ENCODE measurements at regions not wholly inside any gene's neighbourhood (a gene's known extent, or its start where the extent isn't known, plus 50 kb on each side); places are given as distances from the start of the nearest gene placed in this dataset.
A peak's percentile ranks its signal among the peaks of the same experiment; 100 is the strongest.
"Not testable (repeated sequence)": the region's sequence is repeated elsewhere in the genome, so short reads cannot be mapped to it uniquely, and the experiment has no call there.

DNA sequence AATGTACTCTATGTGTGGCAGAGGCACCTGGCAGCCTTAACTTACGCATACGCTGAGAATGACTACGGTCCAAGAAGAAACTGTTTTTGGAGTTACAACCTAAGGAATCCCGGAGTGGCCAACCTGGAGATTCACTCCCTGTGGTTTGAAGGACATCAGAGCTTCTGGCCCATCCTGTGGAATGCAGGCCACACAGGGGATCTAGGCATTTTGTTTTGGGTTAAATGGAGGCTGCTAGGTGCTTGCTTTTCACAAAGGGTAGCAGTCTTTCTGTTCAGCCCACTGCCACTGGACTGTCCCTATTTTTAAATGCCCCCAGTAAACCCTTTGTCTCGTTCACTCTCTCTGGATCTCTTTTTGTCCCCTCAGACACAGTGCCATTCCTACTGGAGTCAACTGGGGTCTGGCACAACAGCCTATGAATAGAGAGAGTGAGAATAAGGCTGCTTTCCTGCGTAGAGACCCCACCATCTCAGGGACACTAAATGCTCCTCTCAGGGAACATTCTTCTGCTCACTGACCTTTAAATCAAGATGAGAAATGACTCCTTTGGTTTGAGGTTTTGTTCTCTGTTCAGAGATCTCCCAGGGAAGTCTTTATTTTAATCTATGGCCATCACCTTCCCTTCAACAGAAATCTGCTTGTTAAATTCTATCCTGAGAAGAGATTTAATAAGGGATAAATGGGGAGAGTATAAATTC, 124.9 kb downstream of the B3GNT2 start:
- Histone ChIP-seq H3K79me2 (ENCODE audit: control insufficient read depth, insufficient read depth, low read length, poor library complexity) (no peaks in the 10 kb centered on the region), H3K79me1 (ENCODE audit: low read length) (no peaks in the 10 kb centered on the region), H3K4me3 (ENCODE audit: low read depth, low read length) (no peak overlapping the region), H3K9me3 (ENCODE audit: insufficient read depth, low read depth, low read length) (no peaks in the 10 kb centered on the region), H3K4ac (ENCODE audit: low read depth, low read length) (no peak overlapping the region), H2BK5ac (ENCODE audit: low read depth, low read length, poor library complexity) (no peak overlapping the region), H3K23ac (ENCODE audit: low read length) (no peak overlapping the region), H3K4me2 (ENCODE audit: low read length) (no peak overlapping the region), H3K9ac (ENCODE audit: low read length) (no peak overlapping the region), H4K12ac (ENCODE audit: low read depth, low read length) (no peak overlapping the region), H2AK5ac (ENCODE audit: low read length) (no peak overlapping the region), H3K4me1 (ENCODE audit: control insufficient read depth in 1 of 2, insufficient read depth in 2 of 2, low read length in 2 of 2) (no peaks in the 10 kb centered on the region), H3K14ac (ENCODE audit: low read length) (no peak overlapping the region), H2BK12ac (ENCODE audit: low read length) (no peak overlapping the region), H2AFZ (ENCODE audit: insufficient read depth, low read length, poor library complexity) (no peak overlapping the region), H3K36me3 (ENCODE audit: control insufficient read depth in 1 of 2, insufficient read depth in 2 of 2, low read length in 2 of 2) (no peaks in the 10 kb centered on the region), H4K8ac (ENCODE audit: low read depth, low read length) (no peak overlapping the region), H3K27ac (ENCODE audit: low read depth, low read length) (no peak overlapping the region), H3K18ac (ENCODE audit: low read length) (no peak overlapping the region), H4K91ac (ENCODE audit: low read depth, low read length) (no peak overlapping the region), H3K27me3 (ENCODE audit: insufficient read depth, low read length) (no peaks in the 10 kb centered on the region), H2BK120ac (ENCODE audit: insufficient read depth, low read length, poor library complexity) (no peak overlapping the region)
- no peak for DNase-seq
- no CpG with 5 or more reads among the region's 6 CpGs for WGBS (ENCODE audit: extremely low coverage, insufficient coverage, insufficient read length)

DNA sequence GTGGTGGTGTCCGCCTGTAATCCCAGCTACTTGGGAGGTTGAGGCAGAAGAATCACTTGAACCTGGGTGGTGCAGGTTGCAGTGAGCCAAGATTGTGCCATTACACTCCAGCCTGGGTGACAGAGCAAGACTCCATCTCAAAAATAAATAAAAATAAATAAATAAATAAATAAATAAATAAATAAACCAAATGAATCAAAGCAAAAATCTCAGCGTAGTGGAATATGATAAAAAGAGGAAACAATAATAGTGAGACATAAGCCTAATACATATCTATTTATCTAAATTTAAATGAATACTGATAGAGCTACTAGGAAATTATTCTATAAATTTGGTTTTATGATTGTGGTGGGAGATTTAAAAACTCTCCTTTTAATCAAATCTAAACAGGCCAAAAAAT, 124.2 kb downstream of the B3GNT2 start:
- H2BK120ac ChIP-seq (ENCODE audit: insufficient read depth, low read length, poor library complexity); H3K4me2 ChIP-seq (ENCODE audit: low read length); H2BK12ac ChIP-seq (ENCODE audit: low read length); H3K18ac ChIP-seq (ENCODE audit: low read length); H3K4ac ChIP-seq (ENCODE audit: low read depth, low read length); H3K27me3 ChIP-seq (ENCODE audit: insufficient read depth, low read length); H3K14ac ChIP-seq (ENCODE audit: low read length); H3K23ac ChIP-seq (ENCODE audit: low read length); H2AK5ac ChIP-seq (ENCODE audit: low read length); H2AFZ ChIP-seq (ENCODE audit: insufficient read depth, low read length, poor library complexity); H4K12ac ChIP-seq (ENCODE audit: low read depth, low read length); H3K4me3 ChIP-seq (ENCODE audit: low read depth, low read length); H3K9ac ChIP-seq (ENCODE audit: low read length); H3K79me2 ChIP-seq (ENCODE audit: control insufficient read depth, insufficient read depth, low read length, poor library complexity); H4K91ac ChIP-seq (ENCODE audit: low read depth, low read length); DNase-seq; H3K27ac ChIP-seq (ENCODE audit: low read depth, low read length); H3K79me1 ChIP-seq (ENCODE audit: low read length); H4K8ac ChIP-seq (ENCODE audit: low read depth, low read length); H3K36me3 ChIP-seq (ENCODE audit: control insufficient read depth in 1 of 2, insufficient read depth in 2 of 2, low read length in 2 of 2); H3K9me3 ChIP-seq (ENCODE audit: insufficient read depth, low read depth, low read length); H3K4me1 ChIP-seq (ENCODE audit: control insufficient read depth in 1 of 2, insufficient read depth in 2 of 2, low read length in 2 of 2); H2BK5ac ChIP-seq (ENCODE audit: low read depth, low read length, poor library complexity): not testable (repeated sequence)
- WGBS (ENCODE audit: extremely low coverage, insufficient coverage, insufficient read length), result no CpG with 5 or more reads among the region's 2 CpGs

GRCh38 chr2:62319070-62319469, 123.2 kb downstream of the B3GNT2 start:
- Histone ChIP-seq H3K27me3 (ENCODE audit: insufficient read depth, low read length) (no peaks in the 10 kb centered on the region), H3K18ac (ENCODE audit: low read length) (no peak overlapping the region), H4K91ac (ENCODE audit: low read depth, low read length) (no peak overlapping the region), H4K12ac (ENCODE audit: low read depth, low read length) (no peak overlapping the region), H3K4me1 (ENCODE audit: control insufficient read depth in 1 of 2, insufficient read depth in 2 of 2, low read length in 2 of 2) (no peaks in the 10 kb centered on the region), H3K14ac (ENCODE audit: low read length) (no peak overlapping the region), H3K9ac (ENCODE audit: low read length) (no peak overlapping the region), H3K9me3 (ENCODE audit: insufficient read depth, low read depth, low read length) (no peaks in the 10 kb centered on the region), H3K36me3 (ENCODE audit: control insufficient read depth in 1 of 2, insufficient read depth in 2 of 2, low read length in 2 of 2) (no peaks in the 10 kb centered on the region), H3K23ac (ENCODE audit: low read length) (no peak overlapping the region), H3K27ac (ENCODE audit: low read depth, low read length) (no peak overlapping the region), H2BK12ac (ENCODE audit: low read length) (no peak overlapping the region), H2AFZ (ENCODE audit: insufficient read depth, low read length, poor library complexity) (no peak overlapping the region), H2BK5ac (ENCODE audit: low read depth, low read length, poor library complexity) (no peak overlapping the region), H4K8ac (ENCODE audit: low read depth, low read length) (no peak overlapping the region), H3K79me2 (ENCODE audit: control insufficient read depth, insufficient read depth, low read length, poor library complexity) (no peaks in the 10 kb centered on the region), H3K4ac (ENCODE audit: low read depth, low read length) (no peak overlapping the region), H2AK5ac (ENCODE audit: low read length) (no peak overlapping the region), H2BK120ac (ENCODE audit: insufficient read depth, low read length, poor library complexity) (no peak overlapping the region), H3K4me3 (ENCODE audit: low read depth, low read length) (no peak overlapping the region), H3K79me1 (ENCODE audit: low read length) (no peaks in the 10 kb centered on the region), H3K4me2 (ENCODE audit: low read length) (no peak overlapping the region)
- no peak for DNase-seq
- no CpG with 5 or more reads among the region's 1 CpG for WGBS (ENCODE audit: extremely low coverage, insufficient coverage, insufficient read length)

DNA sequence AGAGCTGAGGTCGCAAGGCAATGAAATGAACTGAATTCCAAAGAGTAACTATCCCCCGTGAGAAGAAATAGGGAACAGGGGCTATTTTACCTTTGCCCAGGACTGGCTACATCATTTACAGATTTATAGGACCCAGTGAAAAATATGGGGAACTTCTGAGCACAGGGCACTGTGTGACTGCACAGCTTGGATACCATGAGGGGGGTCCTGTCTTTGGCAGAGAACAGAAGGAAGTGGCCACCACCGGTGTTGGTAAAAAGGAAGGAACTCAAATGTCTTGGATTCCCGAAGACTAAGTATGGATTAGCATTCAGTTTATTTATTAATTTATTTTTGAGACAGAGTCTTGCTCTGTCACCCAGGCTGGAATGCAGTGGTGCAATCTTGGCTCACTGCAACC, 119.6 kb downstream of the B3GNT2 start:
- no peaks in the 10 kb centered on the region for H3K79me1 ChIP-seq (ENCODE audit: low read length)
- no peak overlapping the region for H3K23ac ChIP-seq (ENCODE audit: low read length)
- H2BK120ac ChIP-seq (ENCODE audit: insufficient read depth, low read length, poor library complexity), result no peak overlapping the region
- DNase-seq, result peak in 1 of 2 donors; percentile 11
- no peak overlapping the region for H3K14ac ChIP-seq (ENCODE audit: low read length)
- H2AFZ ChIP-seq (ENCODE audit: insufficient read depth, low read length, poor library complexity), result no peak overlapping the region
- no peak overlapping the region for H2AK5ac ChIP-seq (ENCODE audit: low read length)
- no peak overlapping the region for H2BK5ac ChIP-seq (ENCODE audit: low read depth, low read length, poor library complexity)
- H2BK12ac ChIP-seq (ENCODE audit: low read length), result no peak overlapping the region
- no peak overlapping the region for H3K27ac ChIP-seq (ENCODE audit: low read depth, low read length)
- no peaks in the 10 kb centered on the region for H3K27me3 ChIP-seq (ENCODE audit: insufficient read depth, low read length)
- no peaks in the 10 kb centered on the region for H3K36me3 ChIP-seq (ENCODE audit: control insufficient read depth in 1 of 2, insufficient read depth in 2 of 2, low read length in 2 of 2)
- H4K91ac ChIP-seq (ENCODE audit: low read depth, low read length), result no peak overlapping the region
- H4K8ac ChIP-seq (ENCODE audit: low read depth, low read length), result no peak overlapping the region
- no peaks in the 10 kb centered on the region for H3K9me3 ChIP-seq (ENCODE audit: insufficient read depth, low read depth, low read length)
- no peak overlapping the region for H3K4me2 ChIP-seq (ENCODE audit: low read length)
- WGBS (ENCODE audit: extremely low coverage, insufficient coverage, insufficient read length), result no CpG with 5 or more reads among the region's 4 CpGs
- no peaks in the 10 kb centered on the region for H3K4me1 ChIP-seq (ENCODE audit: control insufficient read depth in 1 of 2, insufficient read depth in 2 of 2, low read length in 2 of 2)
- no peak overlapping the region for H3K4ac ChIP-seq (ENCODE audit: low read depth, low read length)
- H4K12ac ChIP-seq (ENCODE audit: low read depth, low read length), result no peak overlapping the region
- no peaks in the 10 kb centered on the region for H3K79me2 ChIP-seq (ENCODE audit: control insufficient read depth, insufficient read depth, low read length, poor library complexity)
- H3K9ac ChIP-seq (ENCODE audit: low read length), result no peak overlapping the region
- H3K4me3 ChIP-seq (ENCODE audit: low read depth, low read length), result no peak overlapping the region
- H3K18ac ChIP-seq (ENCODE audit: low read length), result no peak overlapping the region

Data from trophoblast cell (in vitro differentiated cells and primary cell).